Erythroblast (primary cell): ENCODE measurements at regions not wholly inside any gene's neighbourhood (a gene's known extent, or its start where the extent isn't known, plus 50 kb on each side); places are given as distances from the start of the nearest gene placed in this dataset.
"Not testable (repeated sequence)": the region's sequence is repeated elsewhere in the genome, so short reads cannot be mapped to it uniquely, and the experiment has no call there.

Experiments used
- GATA1 ChIP-seq: IDR thresholded peaks from 2 replicates; pipeline ENCODE4 v1.6.1; 2011; ENCODE audit warnings: low read depth, mild to moderate bottlenecking, control low read depth, low read length, moderate library complexity
- POLR2A ChIP-seq: IDR thresholded peaks from 2 replicates; pipeline ENCODE4 v1.6.1; 2011; ENCODE audit warnings: mild to moderate bottlenecking, low read length

DNA sequence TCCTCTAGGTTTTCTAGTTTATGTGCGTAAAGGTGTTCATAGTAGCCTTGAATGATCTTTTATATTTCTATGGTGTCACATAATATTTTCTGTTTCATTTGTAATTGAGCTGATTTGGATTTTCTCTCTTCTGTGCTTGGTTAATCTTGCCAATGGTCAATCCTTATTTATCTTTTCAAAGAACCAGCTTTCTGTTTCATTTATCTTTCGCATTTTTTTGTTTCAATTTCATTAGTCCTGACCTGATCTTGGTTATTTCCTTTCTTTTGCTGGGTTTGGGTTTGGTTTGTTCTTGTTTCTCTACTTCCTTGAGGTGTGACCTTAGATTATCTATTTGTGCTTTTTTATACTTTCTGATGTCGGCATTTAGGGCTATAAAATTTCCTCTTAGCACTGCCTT, 304.4 kb upstream of the CHRM3 start:
- TF ChIP-seq POLR2A, GATA1: not testable (repeated sequence)
